DMS79 (cell line): ENCODE measurements at regions not wholly inside any gene's neighbourhood (a gene's known extent, or its start where the extent isn't known, plus 50 kb on each side); places are given as distances from the start of the nearest gene placed in this dataset.
"Not testable (repeated sequence)": the region's sequence is repeated elsewhere in the genome, so short reads cannot be mapped to it uniquely, and the experiment has no call there.

Experiments used
- DNase-seq: peaks from one replicate; lab custom pipeline; 2025; lab: John Stamatoyannopoulos, UW

- DNase-seq: no peak
Observed at GRCh38 chr2:75432761-75433361, 127.9 kb downstream of the EVA1A start.

GRCh38 chr2:75431763-75432162 lies 129.0 kb downstream of the EVA1A start:
- DNase-seq: no peak

- no peak for DNase-seq
Observed at GRCh38 chr2:75431276-75431675, 129.5 kb downstream of the EVA1A start.

- DNase-seq: not testable (repeated sequence)
Observed at GRCh38 chr2:75430449-75430848, 130.3 kb downstream of the EVA1A start.

- DNase-seq: no peak
Observed at GRCh38 chr2:75428646-75429443, 131.9 kb downstream of the EVA1A start.

- DNase-seq: no peak
Observed at GRCh38 chr2:75428060-75428459, 132.7 kb downstream of the EVA1A start.

- no peak for DNase-seq
Observed at GRCh38 chr2:75424936-75425619, 135.7 kb downstream of the EVA1A start.

- DNase-seq: no peak
Observed at GRCh38 chr2:75421986-75422385, 138.8 kb downstream of the EVA1A start.

- DNase-seq: no peak
Observed at GRCh38 chr2:75416420-75417342, 144.1 kb downstream of the EVA1A start.

- no peak for DNase-seq
Observed at GRCh38 chr2:75415731-75416130, 145.0 kb downstream of the EVA1A start.

- DNase-seq: no peak
Observed at GRCh38 chr2:75415111-75415626, 145.6 kb downstream of the EVA1A start.

- DNase-seq: no peak
Observed at GRCh38 chr2:75411574-75411973, 149.2 kb downstream of the EVA1A start.

- no peak for DNase-seq
Observed at GRCh38 chr2:75410702-75411101, 150.0 kb downstream of the EVA1A start.

GRCh38 chr2:75408771-75409170 lies 152.0 kb downstream of the EVA1A start:
- DNase-seq: no peak

GRCh38 chr2:75407038-75407530 lies 153.7 kb downstream of the EVA1A start:
- no peak for DNase-seq

GRCh38 chr2:75406131-75406581 lies 154.6 kb downstream of the EVA1A start:
- DNase-seq: no peak

- no peak for DNase-seq
Observed at GRCh38 chr2:75405000-75405399, 155.7 kb downstream of the EVA1A start.

- DNase-seq: no peak
Observed at GRCh38 chr2:75403991-75404428, 156.7 kb downstream of the EVA1A start.

- no peak for DNase-seq
Observed at GRCh38 chr2:75396314-75396713, 164.4 kb downstream of the EVA1A start.

- not testable (repeated sequence) for DNase-seq
Observed at GRCh38 chr2:75394764-75395163, 166.0 kb downstream of the EVA1A start.

- no peak for DNase-seq
Observed at GRCh38 chr2:75390169-75390568, 170.6 kb downstream of the EVA1A start.
